HPDE6-E6E7 (cell line): ENCODE measurements at regions not wholly inside any gene's neighbourhood (a gene's known extent, or its start where the extent isn't known, plus 50 kb on each side); places are given as distances from the start of the nearest gene placed in this dataset.
A peak's percentile ranks its signal among the peaks of the same experiment; 100 is the strongest.

Experiments
- DNase-seq: peaks from one replicate; pipeline ENCODE4 v3.0.0; 2011; ENCODE audit warnings: missing footprints; ENCODE audit errors: extremely low spot score

DNA sequence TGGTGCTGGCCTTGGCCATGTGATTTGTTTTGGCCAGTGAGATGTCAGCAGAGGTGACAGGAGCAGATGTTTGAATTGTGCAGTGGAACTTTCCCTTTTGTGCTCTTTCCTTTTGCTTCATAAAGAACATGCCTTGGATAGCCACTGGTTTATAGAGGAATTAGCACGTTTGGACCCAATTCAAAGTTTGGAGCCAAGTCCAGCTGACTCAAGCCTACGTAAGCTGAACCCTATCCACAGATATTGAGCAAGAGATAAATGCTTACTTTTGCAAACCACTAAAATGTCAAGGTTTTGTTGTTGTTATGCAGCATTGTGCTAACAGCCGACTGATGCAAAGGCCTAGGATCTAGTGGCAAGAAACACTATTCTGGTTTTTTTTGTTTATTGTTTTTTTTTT is 230.9 kb upstream of the CITED2 start:
- DNase-seq: no peak

DNA sequence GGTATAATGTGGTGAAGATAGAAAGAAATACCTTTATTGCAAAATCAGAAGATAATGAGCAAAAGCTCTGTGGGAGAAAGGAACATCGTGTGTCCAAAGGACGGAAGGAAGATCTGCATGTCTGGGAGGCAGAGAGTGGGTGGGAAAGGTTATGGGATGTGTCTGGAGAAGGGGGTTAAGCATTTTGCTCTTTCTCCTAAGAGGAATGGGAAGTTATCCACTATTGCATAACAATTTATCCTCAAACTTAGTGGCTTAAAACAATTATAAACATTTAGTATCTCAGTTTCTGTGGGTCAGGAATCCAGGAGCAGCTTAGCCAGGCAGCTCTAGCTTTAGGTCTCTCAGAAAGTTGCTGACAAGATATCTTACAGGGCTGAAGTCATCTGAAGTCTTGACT is 229.1 kb upstream of the CITED2 start:
- DNase-seq: no peak

DNA sequence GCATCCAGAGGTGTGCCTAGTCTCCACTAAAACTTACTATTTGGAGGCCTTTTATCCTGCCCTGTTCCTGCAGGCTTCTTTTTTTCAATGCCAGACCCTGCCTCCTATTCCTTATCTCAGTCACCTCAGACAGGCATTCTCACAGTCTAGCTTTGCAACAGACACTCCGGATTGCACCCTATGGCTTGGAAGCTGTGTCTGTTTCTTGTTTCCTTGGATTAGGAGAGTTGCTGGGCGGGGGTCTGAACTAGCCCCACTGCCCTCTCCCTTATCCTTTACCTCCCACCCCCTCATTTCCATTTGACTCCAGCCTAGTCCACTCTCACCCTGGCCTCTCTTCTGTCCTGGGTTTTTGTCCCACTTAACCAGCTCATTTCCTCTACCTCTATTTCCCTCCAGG is 228.1 kb upstream of the CITED2 start:
- no peak for DNase-seq

GRCh38 chr6:139600919-139601475 is 226.5 kb upstream of the CITED2 start:
- no peak for DNase-seq

DNA sequence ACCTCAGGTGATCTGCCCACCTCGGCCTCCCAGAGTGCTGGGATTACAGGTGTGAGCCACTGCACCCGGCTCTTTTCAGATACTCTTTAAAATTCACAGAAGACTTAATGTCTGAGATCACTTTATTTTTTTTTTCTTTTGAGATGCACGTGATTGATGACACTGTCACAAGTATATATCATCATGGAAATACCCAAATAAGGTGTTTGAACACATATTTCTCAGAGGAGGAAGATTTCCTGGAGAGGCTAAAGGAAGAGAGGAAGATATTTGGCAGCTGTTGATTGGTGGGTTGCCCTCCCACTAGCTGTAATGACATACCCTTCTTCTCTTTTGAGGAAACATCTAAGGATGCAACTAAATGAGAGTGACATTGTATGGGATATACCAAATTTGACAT is 225.9 kb upstream of the CITED2 start:
- DNase-seq: no peak

GRCh38 chr6:139597771-139598755 is 223.6 kb upstream of the CITED2 start:
- peak; percentile 29 for DNase-seq

- no peak for DNase-seq
These were observed 222.8 kb upstream of the CITED2 start for GRCh38 chr6:139597087-139597763.

- no peak for DNase-seq
These were observed 220.7 kb upstream of the CITED2 start for GRCh38 chr6:139595183-139595582.

GRCh38 chr6:139594333-139594965 is 220.0 kb upstream of the CITED2 start:
- DNase-seq: no peak

- no peak for DNase-seq
These were observed 218.6 kb upstream of the CITED2 start for GRCh38 chr6:139593081-139593480.

DNA sequence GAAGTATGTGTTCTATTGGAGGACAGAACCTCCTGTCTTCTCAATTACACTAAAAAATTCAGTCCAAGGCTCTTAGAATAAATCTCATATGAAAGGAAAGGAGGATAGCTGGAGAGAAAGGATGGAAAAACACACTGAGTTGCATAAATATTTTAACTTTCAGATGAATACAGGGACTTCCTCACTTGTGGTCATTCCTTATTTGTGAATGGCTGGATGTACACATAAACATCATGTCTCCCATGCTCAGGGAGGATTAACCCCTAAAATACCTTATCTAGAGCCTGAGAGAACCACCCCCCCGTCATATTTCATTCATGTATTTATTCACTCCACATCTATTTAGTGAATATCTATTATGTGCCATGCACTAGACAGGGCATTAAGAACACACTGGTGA is 217.6 kb upstream of the CITED2 start:
- no peak for DNase-seq

GRCh38 chr6:139591075-139591865 is 216.8 kb upstream of the CITED2 start:
- DNase-seq: no peak

DNA sequence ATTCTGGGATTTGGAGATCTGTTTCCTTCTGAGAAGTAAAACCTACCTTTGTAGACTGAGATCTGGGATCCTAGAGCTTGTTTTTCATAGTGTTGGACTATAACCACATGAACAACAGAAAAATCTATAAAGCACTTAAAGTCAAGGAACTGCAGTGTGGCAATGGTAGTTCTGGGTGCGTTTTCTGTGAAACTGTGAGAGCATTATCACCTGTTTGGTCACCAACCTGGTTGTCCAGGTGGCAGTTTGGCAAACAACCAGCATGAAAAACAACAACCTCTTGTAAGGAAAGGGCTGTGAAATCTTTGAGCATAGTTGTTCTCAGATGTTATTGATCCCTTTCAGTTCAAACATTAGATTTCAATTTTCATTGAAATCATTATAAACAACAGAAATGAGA is 215.8 kb upstream of the CITED2 start:
- DNase-seq: no peak

DNA sequence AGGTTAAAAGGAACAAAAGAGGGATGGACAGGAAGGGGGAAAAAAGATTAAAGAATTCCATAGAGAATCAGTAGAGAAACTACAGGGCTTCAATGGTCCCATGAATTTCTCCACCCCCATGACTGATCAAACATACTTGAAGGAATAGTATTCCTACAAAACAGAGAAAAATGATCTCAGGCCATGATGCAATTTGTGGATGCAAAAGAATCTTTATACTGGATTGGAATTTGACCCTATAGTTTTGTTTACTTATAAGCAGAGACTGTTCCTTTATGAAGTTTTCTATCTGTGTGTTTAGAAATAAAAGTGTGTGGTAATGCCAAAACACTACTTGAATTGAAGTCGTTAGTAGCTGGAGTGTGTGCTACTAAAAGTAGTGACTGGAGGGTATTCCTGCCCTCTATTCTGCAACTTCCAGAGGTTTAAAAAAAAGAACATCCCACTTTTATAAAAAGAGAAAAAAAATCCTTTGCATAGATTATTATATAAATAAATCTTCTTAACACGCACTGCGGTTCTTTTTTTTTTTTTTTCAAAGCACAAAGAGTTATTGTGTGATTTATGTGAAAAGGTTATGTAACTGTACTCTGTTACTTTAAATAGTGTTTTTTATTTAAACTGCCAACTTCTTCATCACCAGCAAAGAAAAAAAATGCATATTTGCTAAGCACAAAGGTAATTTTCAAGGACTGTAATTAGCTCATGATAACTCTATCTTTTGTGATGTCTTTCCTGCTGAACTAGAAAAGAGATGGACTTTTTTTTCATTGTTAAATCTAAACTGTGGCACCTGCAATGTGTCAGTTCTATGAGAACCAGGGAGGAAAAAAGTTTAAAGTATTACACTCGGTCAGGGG is 214.5 kb upstream of the CITED2 start:
- no peak for DNase-seq

DNA sequence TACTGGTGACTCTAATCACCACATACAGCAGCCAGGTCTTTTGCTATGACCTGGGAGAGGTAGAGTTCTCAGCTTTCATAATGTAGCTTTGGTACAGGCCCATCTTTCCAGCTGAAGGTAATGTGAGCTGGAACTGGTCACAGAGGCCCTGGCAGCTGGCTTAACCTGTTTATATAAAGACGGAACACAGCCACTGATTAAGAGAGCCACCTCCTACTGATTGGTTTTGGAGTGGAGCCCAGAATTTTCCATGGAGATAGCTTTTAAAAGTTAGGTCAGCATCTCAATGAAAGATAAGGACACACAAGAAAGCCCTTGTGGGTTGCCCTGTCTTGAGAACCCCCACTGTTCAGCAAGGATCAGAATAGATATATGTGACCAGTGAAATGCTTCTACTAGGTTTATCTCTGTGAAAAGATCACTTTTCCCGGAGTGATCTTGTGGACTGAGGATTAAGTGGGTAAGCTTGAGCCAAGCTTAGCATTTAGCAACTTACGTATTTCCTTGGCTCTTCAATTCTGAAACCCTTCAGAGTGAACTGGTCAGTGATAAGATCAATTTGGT is 213.7 kb upstream of the CITED2 start:
- no peak for DNase-seq

DNA sequence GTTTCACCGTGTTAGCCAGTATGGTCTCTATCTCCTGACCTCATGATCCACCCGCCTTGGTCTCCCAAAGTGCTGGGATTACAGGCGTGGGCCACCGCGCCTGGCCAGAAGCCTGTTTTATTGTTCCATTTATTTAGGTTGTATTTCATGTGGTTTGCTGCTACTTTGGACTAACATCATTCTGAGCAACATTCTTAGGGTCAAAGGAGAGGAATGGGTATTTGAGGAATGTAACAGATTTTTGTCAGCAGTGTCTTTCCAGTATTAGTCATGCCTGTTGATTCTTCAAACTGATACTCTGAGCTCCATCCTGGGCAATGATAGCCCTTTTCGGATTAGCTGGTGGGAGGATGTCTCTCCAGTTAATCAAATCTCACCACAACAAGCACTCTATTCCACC is 213.0 kb upstream of the CITED2 start:
- DNase-seq: no peak

DNA sequence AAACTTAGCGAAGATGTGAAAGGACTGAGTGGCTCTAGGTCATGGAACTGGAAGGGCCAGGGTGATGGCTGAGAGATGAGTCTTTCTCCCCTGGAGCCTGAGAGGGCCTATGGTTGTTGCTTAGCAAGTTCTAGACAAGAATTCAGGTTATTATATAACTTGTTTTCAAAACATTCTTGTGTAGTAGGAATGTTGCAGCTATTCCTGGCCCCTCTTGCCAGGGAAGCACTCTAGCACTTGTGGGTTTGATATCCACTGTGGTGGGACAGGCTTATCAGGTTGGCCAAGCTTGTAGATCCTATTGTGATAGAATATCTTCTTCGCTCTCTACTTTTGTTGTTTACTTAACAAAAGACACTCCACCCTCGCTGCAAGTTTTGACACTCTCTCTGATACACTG is 211.8 kb upstream of the CITED2 start:
- DNase-seq: no peak

DNA sequence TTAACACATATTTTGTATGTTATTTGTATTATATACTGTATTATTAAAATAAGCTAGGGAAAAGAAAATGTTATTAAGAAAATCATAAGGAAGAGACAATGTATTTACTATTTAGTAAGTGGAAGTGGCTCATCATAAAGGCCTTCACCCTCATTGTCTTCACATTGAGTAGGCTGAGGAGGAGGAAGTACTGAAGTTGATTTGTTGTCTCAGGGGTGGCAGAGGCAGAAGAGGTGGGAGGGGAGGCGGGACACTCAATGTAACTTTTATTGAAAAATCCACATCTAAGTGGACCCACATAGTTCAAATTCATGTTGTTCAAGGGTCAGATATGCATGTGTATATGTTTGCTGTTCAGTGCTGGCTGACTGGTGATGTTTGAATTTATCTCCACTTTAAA is 210.2 kb upstream of the CITED2 start:
- no peak for DNase-seq

DNA sequence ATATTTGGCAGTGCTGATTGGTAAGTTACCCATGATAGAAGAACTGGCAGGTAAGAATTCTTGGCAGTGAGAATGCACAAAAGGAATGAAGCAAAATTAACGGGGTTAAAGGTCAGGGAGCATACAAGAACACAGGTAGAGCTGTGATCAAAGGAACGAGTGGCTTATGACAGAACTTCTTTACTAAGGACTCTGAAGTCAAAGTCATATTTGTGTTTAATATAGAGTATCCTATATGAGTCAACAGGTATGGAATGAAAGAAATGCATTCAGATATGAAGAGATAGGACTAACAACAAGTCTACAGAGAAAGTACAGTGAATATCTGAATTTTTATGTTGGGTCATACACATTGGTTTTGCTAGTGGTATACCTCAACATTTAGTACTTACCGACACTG is 209.0 kb upstream of the CITED2 start:
- DNase-seq: no peak

DNA sequence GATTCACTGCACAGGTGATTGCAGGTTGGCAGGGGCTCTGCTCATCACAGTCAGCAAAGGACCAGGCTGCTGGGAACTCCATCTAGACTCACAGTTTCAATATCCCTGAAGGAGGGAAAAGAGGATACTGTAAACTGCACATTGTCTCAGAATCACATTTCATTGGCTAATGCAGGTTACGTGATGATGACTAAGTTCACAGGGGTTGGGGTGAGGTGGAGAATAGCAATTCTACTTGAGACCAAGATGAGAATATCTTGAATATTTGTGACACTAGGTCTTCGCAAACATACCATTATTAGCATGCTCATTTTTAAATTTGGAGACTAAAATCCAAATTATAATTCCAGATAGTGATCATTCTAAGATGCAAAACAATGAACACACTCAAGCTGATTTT is 208.5 kb upstream of the CITED2 start:
- DNase-seq: no peak
